ENCODE measurements at regions not wholly inside any gene's neighbourhood (a gene's known extent, or its start where the extent isn't known, plus 50 kb on each side); places are given as distances from the start of the nearest gene placed in this dataset.
A peak's percentile ranks its signal among the peaks of the same experiment; 100 is the strongest.
"Not testable (repeated sequence)": the region's sequence is repeated elsewhere in the genome, so short reads cannot be mapped to it uniquely, and the experiment has no call there.

DNA sequence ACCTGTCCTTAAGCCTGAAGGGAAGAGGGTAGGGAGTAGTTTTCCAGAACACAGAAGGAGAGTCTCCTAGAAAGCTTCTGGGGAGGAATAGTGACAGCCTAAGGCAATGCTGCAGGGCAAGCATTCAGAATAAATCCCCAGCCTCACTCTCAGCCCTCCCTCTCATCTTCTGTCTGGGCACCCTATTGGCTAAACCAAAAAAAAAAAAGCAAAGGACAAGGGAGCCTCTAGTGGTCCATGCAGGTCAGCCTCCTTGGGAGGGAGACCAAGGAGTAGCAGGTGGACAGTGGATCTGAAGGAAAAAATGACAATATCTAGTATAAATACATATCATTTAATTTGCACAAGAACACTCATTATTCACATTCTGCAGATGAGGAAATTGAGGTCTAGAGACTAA lies 168.3 kb downstream of the HINT1 start:
- H3K9me2 ChIP-seq (ENCODE audit: insufficient read depth); H3F3A ChIP-seq (replicated peaks; ENCODE audit: low read depth); DNase-seq (ENCODE audit: low spot score); H3K27ac Mint-ChIP-seq; H3K27me3 ChIP-seq (ENCODE audit: insufficient read depth); H3K4me2 ChIP-seq; H3K27me3 Mint-ChIP-seq (ENCODE audit: insufficient read depth, low read depth, poor library complexity); H3K36me3 Mint-ChIP-seq (ENCODE audit: low read depth); H3K36me3 ChIP-seq (ENCODE audit: insufficient read depth); H3K79me2 ChIP-seq (replicated peaks; ENCODE audit: insufficient read depth); H3K9me3 Mint-ChIP-seq; H2AFZ ChIP-seq; H3K27ac ChIP-seq (ENCODE audit: low read depth); H3K4me3 Mint-ChIP-seq; H4K20me1 ChIP-seq (replicated peaks; ENCODE audit: insufficient read depth); H3K4me3 ChIP-seq: not testable (repeated sequence)
- H3K4me1 Mint-ChIP-seq: peaks cover 17% of the 10 kb centered on the region
- TF ChIP-seq, protein P1, sequence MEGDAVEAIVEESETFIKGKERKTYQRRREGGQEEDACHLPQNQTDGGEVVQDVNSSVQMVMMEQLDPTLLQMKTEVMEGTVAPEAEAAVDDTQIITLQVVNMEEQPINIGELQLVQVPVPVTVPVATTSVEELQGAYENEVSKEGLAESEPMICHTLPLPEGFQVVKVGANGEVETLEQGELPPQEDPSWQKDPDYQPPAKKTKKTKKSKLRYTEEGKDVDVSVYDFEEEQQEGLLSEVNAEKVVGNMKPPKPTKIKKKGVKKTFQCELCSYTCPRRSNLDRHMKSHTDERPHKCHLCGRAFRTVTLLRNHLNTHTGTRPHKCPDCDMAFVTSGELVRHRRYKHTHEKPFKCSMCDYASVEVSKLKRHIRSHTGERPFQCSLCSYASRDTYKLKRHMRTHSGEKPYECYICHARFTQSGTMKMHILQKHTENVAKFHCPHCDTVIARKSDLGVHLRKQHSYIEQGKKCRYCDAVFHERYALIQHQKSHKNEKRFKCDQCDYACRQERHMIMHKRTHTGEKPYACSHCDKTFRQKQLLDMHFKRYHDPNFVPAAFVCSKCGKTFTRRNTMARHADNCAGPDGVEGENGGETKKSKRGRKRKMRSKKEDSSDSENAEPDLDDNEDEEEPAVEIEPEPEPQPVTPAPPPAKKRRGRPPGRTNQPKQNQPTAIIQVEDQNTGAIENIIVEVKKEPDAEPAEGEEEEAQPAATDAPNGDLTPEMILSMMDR (conservative IDR thresholded peaks at IDR 0.05; ENCODE audit: low read depth in 2 of 2): peak in 1 of 2 experiments; percentile 42; a peak in 2 of 4 replicates
- peaks cover 20% of the 10 kb centered on the region; the same call in 1 of the 2 replicates for H3K4me1 ChIP-seq (ENCODE audit: insufficient read depth)
- peak; percentile 87 for ATAC-seq

DNA sequence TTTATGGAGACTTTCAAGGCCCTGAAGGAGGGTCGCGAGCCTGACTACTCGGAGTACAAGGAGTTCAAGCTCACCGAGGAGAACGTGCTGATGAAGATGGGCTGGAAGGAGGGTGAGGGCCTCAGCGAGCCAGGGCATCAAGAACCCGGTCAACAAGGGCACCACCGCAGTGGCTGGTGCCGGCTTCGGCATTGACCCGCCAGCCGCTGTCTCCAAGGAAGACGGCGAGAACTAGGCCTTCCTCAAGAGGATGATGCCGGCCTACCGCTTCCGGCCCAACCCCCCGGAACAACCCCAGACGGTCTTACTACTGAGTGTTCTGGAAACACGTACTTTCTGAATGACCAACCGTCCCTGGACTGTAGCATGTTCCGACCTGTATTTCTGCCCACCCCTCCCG lies 169.2 kb downstream of the HINT1 start:
- H3F3A ChIP-seq (replicated peaks; ENCODE audit: low read depth): no peaks in the 10 kb centered on the region
- H3K4me3 ChIP-seq: no peak overlapping the region
- H3K27ac Mint-ChIP-seq: no peak overlapping the region
- no peaks in the 10 kb centered on the region for H3K36me3 ChIP-seq (ENCODE audit: insufficient read depth)
- H3K9me3 Mint-ChIP-seq: no peaks in the 10 kb centered on the region; the same call in 2 of the 3 replicates
- peaks cover 8% of the 10 kb centered on the region for H3K27me3 Mint-ChIP-seq (ENCODE audit: insufficient read depth, low read depth, poor library complexity)
- no peak for DNase-seq (ENCODE audit: low spot score)
- no peaks in the 10 kb centered on the region for H3K79me2 ChIP-seq (replicated peaks; ENCODE audit: insufficient read depth)
- H4K20me1 ChIP-seq (replicated peaks; ENCODE audit: insufficient read depth): no peaks in the 10 kb centered on the region
- no peak overlapping the region for H2AFZ ChIP-seq
- H3K36me3 Mint-ChIP-seq (ENCODE audit: low read depth): peaks cover 3% of the 10 kb centered on the region; the same call in 1 of the 3 replicates
- no peak overlapping the region for H3K4me3 Mint-ChIP-seq
- no peaks in the 10 kb centered on the region for H3K27me3 ChIP-seq (ENCODE audit: insufficient read depth)
- H3K9me2 ChIP-seq (ENCODE audit: insufficient read depth): 0 out of 2 replicates have a peak, but pooled peaks cover 4% of the 10 kb centered on the region
- peaks cover 22% of the 10 kb centered on the region; the same call in 1 of the 2 replicates for H3K4me1 ChIP-seq (ENCODE audit: insufficient read depth)
- no peak overlapping the region for H3K4me2 ChIP-seq
- peaks cover 17% of the 10 kb centered on the region for H3K4me1 Mint-ChIP-seq
- ATAC-seq: no peak
- no peak overlapping the region for H3K27ac ChIP-seq (ENCODE audit: low read depth)
- TF ChIP-seq ZNF331 (CRISPR knock-in tag; IDR thresholded peaks at IDR 0.05; ENCODE audit: low read depth): no peak
- TF ChIP-seq CREB1 (CRISPR knock-in tag; IDR thresholded peaks at IDR 0.05; ENCODE audit: low read depth): no peak
- TF ChIP-seq, protein P2, sequence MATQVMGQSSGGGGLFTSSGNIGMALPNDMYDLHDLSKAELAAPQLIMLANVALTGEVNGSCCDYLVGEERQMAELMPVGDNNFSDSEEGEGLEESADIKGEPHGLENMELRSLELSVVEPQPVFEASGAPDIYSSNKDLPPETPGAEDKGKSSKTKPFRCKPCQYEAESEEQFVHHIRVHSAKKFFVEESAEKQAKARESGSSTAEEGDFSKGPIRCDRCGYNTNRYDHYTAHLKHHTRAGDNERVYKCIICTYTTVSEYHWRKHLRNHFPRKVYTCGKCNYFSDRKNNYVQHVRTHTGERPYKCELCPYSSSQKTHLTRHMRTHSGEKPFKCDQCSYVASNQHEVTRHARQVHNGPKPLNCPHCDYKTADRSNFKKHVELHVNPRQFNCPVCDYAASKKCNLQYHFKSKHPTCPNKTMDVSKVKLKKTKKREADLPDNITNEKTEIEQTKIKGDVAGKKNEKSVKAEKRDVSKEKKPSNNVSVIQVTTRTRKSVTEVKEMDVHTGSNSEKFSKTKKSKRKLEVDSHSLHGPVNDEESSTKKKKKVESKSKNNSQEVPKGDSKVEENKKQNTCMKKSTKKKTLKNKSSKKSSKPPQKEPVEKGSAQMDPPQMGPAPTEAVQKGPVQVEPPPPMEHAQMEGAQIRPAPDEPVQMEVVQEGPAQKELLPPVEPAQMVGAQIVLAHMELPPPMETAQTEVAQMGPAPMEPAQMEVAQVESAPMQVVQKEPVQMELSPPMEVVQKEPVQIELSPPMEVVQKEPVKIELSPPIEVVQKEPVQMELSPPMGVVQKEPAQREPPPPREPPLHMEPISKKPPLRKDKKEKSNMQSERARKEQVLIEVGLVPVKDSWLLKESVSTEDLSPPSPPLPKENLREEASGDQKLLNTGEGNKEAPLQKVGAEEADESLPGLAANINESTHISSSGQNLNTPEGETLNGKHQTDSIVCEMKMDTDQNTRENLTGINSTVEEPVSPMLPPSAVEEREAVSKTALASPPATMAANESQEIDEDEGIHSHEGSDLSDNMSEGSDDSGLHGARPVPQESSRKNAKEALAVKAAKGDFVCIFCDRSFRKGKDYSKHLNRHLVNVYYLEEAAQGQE (IDR thresholded peaks at IDR 0.05; ENCODE audit: unreplicated experiment): no peak
- no peak for TF ChIP-seq NANOG (IDR thresholded peaks at IDR 0.05; ENCODE audit: borderline replicate concordance)
- no peak for TF ChIP-seq EZH2 (IDR thresholded peaks at IDR 0.05; ENCODE audit: low read depth, unreplicated experiment)
- TF ChIP-seq EZH2phosphoT487 (IDR thresholded peaks at IDR 0.05; ENCODE audit: unreplicated experiment): no peak
- TF ChIP-seq JUNB (IDR thresholded peaks at IDR 0.05; ENCODE audit: unreplicated experiment): no peak
- TF ChIP-seq, protein P3, sequence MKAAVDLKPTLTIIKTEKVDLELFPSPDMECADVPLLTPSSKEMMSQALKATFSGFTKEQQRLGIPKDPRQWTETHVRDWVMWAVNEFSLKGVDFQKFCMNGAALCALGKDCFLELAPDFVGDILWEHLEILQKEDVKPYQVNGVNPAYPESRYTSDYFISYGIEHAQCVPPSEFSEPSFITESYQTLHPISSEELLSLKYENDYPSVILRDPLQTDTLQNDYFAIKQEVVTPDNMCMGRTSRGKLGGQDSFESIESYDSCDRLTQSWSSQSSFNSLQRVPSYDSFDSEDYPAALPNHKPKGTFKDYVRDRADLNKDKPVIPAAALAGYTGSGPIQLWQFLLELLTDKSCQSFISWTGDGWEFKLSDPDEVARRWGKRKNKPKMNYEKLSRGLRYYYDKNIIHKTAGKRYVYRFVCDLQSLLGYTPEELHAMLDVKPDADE (IDR thresholded peaks at IDR 0.05): no peak
- no peak for TF ChIP-seq ZNF114 (CRISPR knock-in tag; IDR thresholded peaks at IDR 0.05)
- TF ChIP-seq STAT1 (IDR thresholded peaks at IDR 0.05; ENCODE audit: unreplicated experiment): no peak
- TF ChIP-seq, protein P1 (conservative IDR thresholded peaks at IDR 0.05; ENCODE audit: low read depth in 2 of 2): no peak
- TF ChIP-seq POLR2AphosphoS5 (IDR thresholded peaks at IDR 0.05; ENCODE audit: low read depth): no peak

Measured in GM23338 (cell line).